ENCODE measurements at regions not wholly inside any gene's neighbourhood (a gene's known extent, or its start where the extent isn't known, plus 50 kb on each side); places are given as distances from the start of the nearest gene placed in this dataset.
"Not testable (repeated sequence)": the region's sequence is repeated elsewhere in the genome, so short reads cannot be mapped to it uniquely, and the experiment has no call there.

DNA sequence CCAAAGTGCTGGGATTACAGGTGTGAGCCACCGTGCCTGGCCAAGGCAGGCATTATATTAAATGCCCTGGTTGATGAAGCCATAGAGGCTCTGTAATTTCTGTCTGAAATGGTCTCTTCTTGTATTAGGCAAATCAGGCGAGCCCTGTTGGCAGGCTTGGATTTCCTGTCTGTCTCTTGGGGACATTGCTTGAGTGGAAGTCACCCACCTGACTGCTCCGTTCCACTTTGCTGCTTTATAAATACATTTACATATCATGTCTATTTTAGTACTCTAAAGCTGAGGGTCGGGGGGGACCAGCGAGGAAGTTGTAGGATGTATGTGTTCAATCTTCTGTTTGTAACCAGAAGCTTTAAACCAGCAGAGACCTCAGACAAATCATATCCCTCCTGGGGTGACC lies 101.6 kb upstream of the CRYM start:
- not testable (repeated sequence) for H3K4me1 ChIP-seq (ENCODE audit: control insufficient read depth in 3 of 3, insufficient read depth in 2 of 3, low read depth in 1 of 3, low read length in 2 of 3); H3K36me3 ChIP-seq (ENCODE audit: control insufficient read depth in 3 of 3, insufficient read depth in 2 of 3, low read depth in 1 of 3, low read length in 3 of 3); H3K4me3 ChIP-seq (ENCODE audit: low read depth in 1 of 3, low read length in 3 of 3); FAIRE-seq; H3K27ac ChIP-seq (ENCODE audit: low read depth in 1 of 3, low read length in 2 of 3); H3K27me3 ChIP-seq (ENCODE audit: control insufficient read depth in 3 of 3, insufficient read depth in 3 of 3, low read length in 3 of 3); DNase-seq; H3K9me3 ChIP-seq (ENCODE audit: control insufficient read depth in 2 of 2, insufficient read depth in 1 of 2, low read depth in 1 of 2, low read length in 1 of 2)
- 77 to 95% (median 93%) methylated on average over 1 to 4 of the region's 5 CpGs for WGBS, 3 donors

GRCh38 chr16:21376196-21376899 lies 98.3 kb upstream of the CRYM start:
- H3K36me3 ChIP-seq (ENCODE audit: control insufficient read depth in 3 of 3, insufficient read depth in 2 of 3, low read depth in 1 of 3, low read length in 3 of 3); H3K4me3 ChIP-seq (ENCODE audit: low read depth in 1 of 3, low read length in 3 of 3); H3K4me1 ChIP-seq (ENCODE audit: control insufficient read depth in 3 of 3, insufficient read depth in 2 of 3, low read depth in 1 of 3, low read length in 2 of 3); H3K27me3 ChIP-seq (ENCODE audit: control insufficient read depth in 3 of 3, insufficient read depth in 3 of 3, low read length in 3 of 3); H3K27ac ChIP-seq (ENCODE audit: low read depth in 1 of 3, low read length in 2 of 3); DNase-seq; H3K9me3 ChIP-seq (ENCODE audit: control insufficient read depth in 2 of 2, insufficient read depth in 1 of 2, low read depth in 1 of 2, low read length in 1 of 2); FAIRE-seq: not testable (repeated sequence)
- WGBS, 3 donors = 97 to 98% (median 98%) methylated on average over 15 to 20 of the region's 22 CpGs

GRCh38 chr16:21375334-21375733 lies 97.2 kb upstream of the CRYM start:
- not testable (repeated sequence) for DNase-seq; H3K9me3 ChIP-seq (ENCODE audit: control insufficient read depth in 2 of 2, insufficient read depth in 1 of 2, low read depth in 1 of 2, low read length in 1 of 2); H3K36me3 ChIP-seq (ENCODE audit: control insufficient read depth in 3 of 3, insufficient read depth in 2 of 3, low read depth in 1 of 3, low read length in 3 of 3); H3K27me3 ChIP-seq (ENCODE audit: control insufficient read depth in 3 of 3, insufficient read depth in 3 of 3, low read length in 3 of 3); H3K4me1 ChIP-seq (ENCODE audit: control insufficient read depth in 3 of 3, insufficient read depth in 2 of 3, low read depth in 1 of 3, low read length in 2 of 3); H3K27ac ChIP-seq (ENCODE audit: low read depth in 1 of 3, low read length in 2 of 3); FAIRE-seq; H3K4me3 ChIP-seq (ENCODE audit: low read depth in 1 of 3, low read length in 3 of 3)
- 77 to 96% (median 88%) methylated on average over 2 of the region's 4 CpGs for WGBS, 3 donors

DNA sequence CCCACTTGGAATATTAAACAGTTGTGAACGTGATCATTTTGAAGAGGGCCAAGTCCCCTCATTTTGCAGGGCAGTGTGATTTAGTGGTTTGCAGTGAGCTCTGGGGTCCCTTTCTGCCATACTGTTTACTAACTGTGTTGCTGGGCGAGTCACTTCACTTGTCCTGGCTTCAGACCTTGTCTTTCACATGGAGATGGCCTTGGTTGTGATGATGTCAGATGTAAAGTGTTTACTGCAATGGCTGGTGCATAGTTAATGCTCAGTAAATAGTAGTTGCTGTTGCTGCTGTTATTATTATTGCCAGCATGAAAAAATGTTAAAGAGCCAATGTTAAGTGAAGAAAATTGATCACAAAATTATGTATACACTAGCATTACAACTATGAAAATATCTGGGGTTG lies 95.4 kb upstream of the CRYM start:
- H3K36me3 ChIP-seq (ENCODE audit: control insufficient read depth in 3 of 3, insufficient read depth in 2 of 3, low read depth in 1 of 3, low read length in 3 of 3); H3K4me3 ChIP-seq (ENCODE audit: low read depth in 1 of 3, low read length in 3 of 3); H3K27me3 ChIP-seq (ENCODE audit: control insufficient read depth in 3 of 3, insufficient read depth in 3 of 3, low read length in 3 of 3); H3K27ac ChIP-seq (ENCODE audit: low read depth in 1 of 3, low read length in 2 of 3); FAIRE-seq; DNase-seq; H3K4me1 ChIP-seq (ENCODE audit: control insufficient read depth in 3 of 3, insufficient read depth in 2 of 3, low read depth in 1 of 3, low read length in 2 of 3); H3K9me3 ChIP-seq (ENCODE audit: control insufficient read depth in 2 of 2, insufficient read depth in 1 of 2, low read depth in 1 of 2, low read length in 1 of 2): not testable (repeated sequence)
- 56 to 90% (median 86%) methylated on average over 1 to 2 of the region's 2 CpGs for WGBS, 3 donors

DNA sequence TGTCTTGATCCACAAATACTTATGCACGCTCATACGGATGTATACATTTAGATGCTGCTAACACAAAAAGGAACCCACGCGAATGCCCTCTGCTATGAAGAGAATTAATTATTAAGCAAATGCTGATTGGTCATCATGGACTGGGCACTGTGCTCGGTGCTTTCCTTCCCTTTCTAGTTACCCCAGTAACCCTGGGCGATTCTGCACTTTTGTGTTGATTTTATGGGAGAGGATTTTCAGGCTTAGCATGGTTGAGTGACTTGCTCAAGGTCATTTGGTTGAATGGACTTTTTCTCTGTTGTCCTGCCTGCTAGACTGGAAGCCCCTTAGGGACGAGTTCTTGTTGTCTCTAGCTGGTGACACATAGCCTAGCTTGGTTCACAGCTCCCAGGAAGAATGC lies 94.8 kb upstream of the CRYM start:
- not testable (repeated sequence) for H3K4me1 ChIP-seq (ENCODE audit: control insufficient read depth in 3 of 3, insufficient read depth in 2 of 3, low read depth in 1 of 3, low read length in 2 of 3); H3K9me3 ChIP-seq (ENCODE audit: control insufficient read depth in 2 of 2, insufficient read depth in 1 of 2, low read depth in 1 of 2, low read length in 1 of 2); H3K27ac ChIP-seq (ENCODE audit: low read depth in 1 of 3, low read length in 2 of 3); FAIRE-seq; H3K27me3 ChIP-seq (ENCODE audit: control insufficient read depth in 3 of 3, insufficient read depth in 3 of 3, low read length in 3 of 3); DNase-seq; H3K36me3 ChIP-seq (ENCODE audit: control insufficient read depth in 3 of 3, insufficient read depth in 2 of 3, low read depth in 1 of 3, low read length in 3 of 3); H3K4me3 ChIP-seq (ENCODE audit: low read depth in 1 of 3, low read length in 3 of 3)
- 74 to 88% (median 83%) methylated on average over 5 to 6 of the region's 7 CpGs for WGBS, 3 donors

GRCh38 chr16:21372162-21372835 lies 94.2 kb upstream of the CRYM start:
- H3K27me3 ChIP-seq (ENCODE audit: control insufficient read depth in 3 of 3, insufficient read depth in 3 of 3, low read length in 3 of 3); H3K36me3 ChIP-seq (ENCODE audit: control insufficient read depth in 3 of 3, insufficient read depth in 2 of 3, low read depth in 1 of 3, low read length in 3 of 3); H3K4me3 ChIP-seq (ENCODE audit: low read depth in 1 of 3, low read length in 3 of 3); FAIRE-seq; H3K4me1 ChIP-seq (ENCODE audit: control insufficient read depth in 3 of 3, insufficient read depth in 2 of 3, low read depth in 1 of 3, low read length in 2 of 3); DNase-seq; H3K9me3 ChIP-seq (ENCODE audit: control insufficient read depth in 2 of 2, insufficient read depth in 1 of 2, low read depth in 1 of 2, low read length in 1 of 2); H3K27ac ChIP-seq (ENCODE audit: low read depth in 1 of 3, low read length in 2 of 3): not testable (repeated sequence)
- 91 to 98% (median 97%) methylated on average over 14 to 15 of the region's 18 CpGs for WGBS, 3 donors

- not testable (repeated sequence) for FAIRE-seq; H3K36me3 ChIP-seq (ENCODE audit: control insufficient read depth in 3 of 3, insufficient read depth in 2 of 3, low read depth in 1 of 3, low read length in 3 of 3); H3K27me3 ChIP-seq (ENCODE audit: control insufficient read depth in 3 of 3, insufficient read depth in 3 of 3, low read length in 3 of 3); H3K27ac ChIP-seq (ENCODE audit: low read depth in 1 of 3, low read length in 2 of 3); H3K9me3 ChIP-seq (ENCODE audit: control insufficient read depth in 2 of 2, insufficient read depth in 1 of 2, low read depth in 1 of 2, low read length in 1 of 2); H3K4me1 ChIP-seq (ENCODE audit: control insufficient read depth in 3 of 3, insufficient read depth in 2 of 3, low read depth in 1 of 3, low read length in 2 of 3); DNase-seq; H3K4me3 ChIP-seq (ENCODE audit: low read depth in 1 of 3, low read length in 3 of 3)
- 76 to 93% (median 82%) methylated on average over 3 to 5 of the region's 5 CpGs for WGBS, 3 donors
Observed at GRCh38 chr16:21370791-21371190, 92.7 kb upstream of the CRYM start.

- H3K27me3 ChIP-seq (ENCODE audit: control insufficient read depth in 3 of 3, insufficient read depth in 3 of 3, low read length in 3 of 3); H3K36me3 ChIP-seq (ENCODE audit: control insufficient read depth in 3 of 3, insufficient read depth in 2 of 3, low read depth in 1 of 3, low read length in 3 of 3); H3K4me3 ChIP-seq (ENCODE audit: low read depth in 1 of 3, low read length in 3 of 3); H3K9me3 ChIP-seq (ENCODE audit: control insufficient read depth in 2 of 2, insufficient read depth in 1 of 2, low read depth in 1 of 2, low read length in 1 of 2); DNase-seq; H3K4me1 ChIP-seq (ENCODE audit: control insufficient read depth in 3 of 3, insufficient read depth in 2 of 3, low read depth in 1 of 3, low read length in 2 of 3); H3K27ac ChIP-seq (ENCODE audit: low read depth in 1 of 3, low read length in 2 of 3); FAIRE-seq: not testable (repeated sequence)
- 88 to 95% (median 90%) methylated on average over 3 to 4 of the region's 5 CpGs for WGBS, 3 donors
Observed at GRCh38 chr16:21368973-21369942, 91.2 kb upstream of the CRYM start.
